ENCODE measurements at regions not wholly inside any gene's neighbourhood (a gene's known extent, or its start where the extent isn't known, plus 50 kb on each side); places are given as distances from the start of the nearest gene placed in this dataset.

- no peak for TF ChIP-seq CTCF (IDR thresholded peaks at IDR 0.05)
- no peak for TF ChIP-seq POLR2AphosphoS5 (IDR thresholded peaks at IDR 0.05)
Observed at GRCh38 chr14:101476258-101476915, 84.9 kb upstream of the DIO3 start.
